ENCODE measurements at regions not wholly inside any gene's neighbourhood (a gene's known extent, or its start where the extent isn't known, plus 50 kb on each side); places are given as distances from the start of the nearest gene placed in this dataset.

DNA sequence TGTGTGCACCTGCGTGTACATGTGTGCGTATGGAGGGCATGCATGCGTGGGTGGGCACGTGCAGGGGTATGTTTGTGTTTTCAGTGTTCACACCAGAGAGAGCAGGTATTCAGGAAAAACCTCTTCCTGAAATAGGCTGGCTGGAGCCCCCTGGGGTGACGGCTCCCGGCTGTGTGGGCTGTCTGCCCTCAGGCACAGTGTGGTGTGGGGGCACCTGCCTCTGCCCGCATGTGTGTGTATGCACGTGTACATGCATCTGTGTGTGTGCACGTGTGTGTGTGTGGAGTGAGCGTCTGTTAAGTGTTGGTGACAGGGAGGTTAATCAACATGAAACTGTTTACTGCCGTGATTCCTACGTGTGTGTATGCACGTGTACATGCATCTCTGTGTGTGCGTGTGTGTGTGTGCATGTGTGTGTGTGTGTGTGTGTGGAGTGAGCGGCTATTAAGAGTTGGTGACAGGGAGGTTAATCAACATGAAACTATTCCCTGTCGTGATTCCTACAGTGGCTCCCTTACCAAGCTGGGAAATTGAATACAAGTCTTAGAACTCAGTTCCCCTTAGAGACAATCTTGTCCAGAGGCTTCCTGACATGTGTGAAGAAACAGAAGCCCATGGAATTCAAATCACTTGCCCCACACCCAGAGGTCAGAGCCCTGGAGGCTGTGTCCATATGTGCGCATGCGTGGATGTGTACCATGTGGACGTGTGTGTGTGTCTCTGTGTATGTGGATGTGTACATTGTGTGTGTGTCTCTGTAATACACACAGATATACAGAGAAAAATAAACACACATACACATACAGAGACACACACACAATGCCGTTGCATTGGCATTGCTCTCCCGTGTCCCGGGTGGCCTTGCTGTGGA, 372.4 kb upstream of the IRX4 start:
- TF ChIP-seq POLR2A (IDR thresholded peaks at IDR 0.05) (no peak), POLR2AphosphoS5 (IDR thresholded peaks at IDR 0.05) (no peak)
- TF ChIP-seq, protein P1, sequence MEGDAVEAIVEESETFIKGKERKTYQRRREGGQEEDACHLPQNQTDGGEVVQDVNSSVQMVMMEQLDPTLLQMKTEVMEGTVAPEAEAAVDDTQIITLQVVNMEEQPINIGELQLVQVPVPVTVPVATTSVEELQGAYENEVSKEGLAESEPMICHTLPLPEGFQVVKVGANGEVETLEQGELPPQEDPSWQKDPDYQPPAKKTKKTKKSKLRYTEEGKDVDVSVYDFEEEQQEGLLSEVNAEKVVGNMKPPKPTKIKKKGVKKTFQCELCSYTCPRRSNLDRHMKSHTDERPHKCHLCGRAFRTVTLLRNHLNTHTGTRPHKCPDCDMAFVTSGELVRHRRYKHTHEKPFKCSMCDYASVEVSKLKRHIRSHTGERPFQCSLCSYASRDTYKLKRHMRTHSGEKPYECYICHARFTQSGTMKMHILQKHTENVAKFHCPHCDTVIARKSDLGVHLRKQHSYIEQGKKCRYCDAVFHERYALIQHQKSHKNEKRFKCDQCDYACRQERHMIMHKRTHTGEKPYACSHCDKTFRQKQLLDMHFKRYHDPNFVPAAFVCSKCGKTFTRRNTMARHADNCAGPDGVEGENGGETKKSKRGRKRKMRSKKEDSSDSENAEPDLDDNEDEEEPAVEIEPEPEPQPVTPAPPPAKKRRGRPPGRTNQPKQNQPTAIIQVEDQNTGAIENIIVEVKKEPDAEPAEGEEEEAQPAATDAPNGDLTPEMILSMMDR (IDR thresholded peaks at IDR 0.05 in 8 of 11, conservative IDR thresholded peaks at IDR 0.05 in 3 of 11): no peak

All from spleen (tissue), 7 donors.